A549 (cell line): ENCODE measurements at regions not wholly inside any gene's neighbourhood (a gene's known extent, or its start where the extent isn't known, plus 50 kb on each side); places are given as distances from the start of the nearest gene placed in this dataset.

Experiments
- ATAC-seq, 2 experiments: fragments of 200-7000 bp in 1 of 2; fragments of >200 bp in 1 of 2; cut with Nextera tagmentation in 1 of 2; cut with Tn5 transposase in 1 of 2; 3 replicates each; pipeline versions ENCODE4 v1.8.0 to v1.9.1; 2018 to 2020; ENCODE audit warnings: mild to moderate bottlenecking in 1 of 2, moderate library complexity in 1 of 2
- CTCF ChIA-PET: fragments of 300-600 bp; sonication (Branson Sonifier 250); formaldehyde crosslinking; extraction: SDS; loops from one replicate; lab custom pipeline; 2021; ENCODE audit warnings: antibody characterized with exemption, inconsistent platforms; lab: Yijun Ruan, JAX
- POLR2A ChIA-PET: fragments of 350-600 bp; formaldehyde crosslinking; extraction: SDS; loops from one replicate; lab custom pipeline; 2021; ENCODE audit warnings: antibody characterized with exemption, inconsistent platforms; lab: Yijun Ruan, JAX
- DNase-seq, 2 experiments: peaks; one replicate each; pipeline versions ENCODE4 v3.0.0 to v3.0.0-alpha.2; 2011 to 2016; ENCODE audit warnings: low read depth in 1 of 2, low spot score in 1 of 2
- FAIRE-seq: peaks from 2 replicates; lab custom pipeline; 2011; peaks lifted over from hg19 to GRCh38; lab: Jason Lieb, UNC
- H3K27ac ChIP-seq, 2 experiments: fragments of >200 bp; sonication (Bioruptor Twin); formaldehyde crosslinking; 3 replicates each; pipeline ENCODE4 v1.5.1; 2016 to 2017
- H3K4me1 ChIP-seq: fragments of >200 bp; sonication (Bioruptor Twin); formaldehyde crosslinking; 3 replicates; pipeline ENCODE4 v1.6.1; 2016
- H3K4me2 ChIP-seq: fragments of >200 bp; sonication (Bioruptor Twin); formaldehyde crosslinking; 3 replicates; pipeline ENCODE4 v1.6.1; 2016
- H3K4me3 ChIP-seq: fragments of >200 bp; sonication (Bioruptor Twin); formaldehyde crosslinking; 3 replicates; pipeline ENCODE4 v1.5.1; 2016
- H3K9me3 ChIP-seq: fragments of >200 bp; sonication (Bioruptor Twin); formaldehyde crosslinking; 3 replicates; pipeline ENCODE4 v1.6.1; 2016
- CBX2 ChIP-seq: fragments of 200-600 bp; sonication (generic); IDR thresholded peaks from 2 replicates; pipeline ENCODE4 v1.6.1; 2016; ENCODE audit warnings: low read depth, mild to moderate bottlenecking, borderline replicate concordance
- CEBPB ChIP-seq, 2 experiments: fragments of >200 bp in 1 of 2; sonication (Bioruptor Twin) in 1 of 2; formaldehyde crosslinking in 1 of 2; IDR thresholded peaks; 2 replicates each; pipeline ENCODE4 v1.6.1; 2012 to 2016
- CHD2 ChIP-seq: fragments of 150-350 bp; IDR thresholded peaks from 2 replicates; pipeline ENCODE4 v1.6.1; 2014; ENCODE audit warnings: low read length; ENCODE audit not compliant: partially characterized antibody
- CHD4 ChIP-seq: fragments of 200-600 bp; sonication (generic); IDR thresholded peaks from 2 replicates; pipeline ENCODE4 v1.6.1; 2016; ENCODE audit warnings: antibody characterized with exemption, mild to moderate bottlenecking, borderline replicate concordance
- ESRRA ChIP-seq: fragments of 150-350 bp; IDR thresholded peaks from 2 replicates; pipeline ENCODE4 v1.6.1; 2014; ENCODE audit warnings: mild to moderate bottlenecking, low read length, borderline replicate concordance
- FOSB ChIP-seq: fragments of 250-450 bp; sonication (Bioruptor Pico); IDR thresholded peaks from 2 replicates; pipeline ENCODE4 v1.5.0; 2020; ENCODE audit warnings: mild to moderate bottlenecking, moderate library complexity
- FOSL2 ChIP-seq, 2 experiments: fragments of 450-650 bp in 1 of 2; fragments of >200 bp in 1 of 2; sonication (Bioruptor Twin) in 1 of 2; formaldehyde crosslinking; IDR thresholded peaks; 2 replicates each; pipeline versions ENCODE4 v1.5.0 to v1.6.1; 2016 to 2020; ENCODE audit warnings: mild to moderate bottlenecking in 1 of 2, moderate library complexity in 1 of 2
- GATA3 ChIP-seq: IDR thresholded peaks from 2 replicates; pipeline ENCODE4 v1.6.1; 2012; ENCODE audit warnings: borderline replicate concordance
- HEYL ChIP-seq: fragments of 250-450 bp; sonication (Bioruptor Pico); IDR thresholded peaks from 2 replicates; pipeline ENCODE4 v1.8.0; 2021; ENCODE audit warnings: mild to moderate bottlenecking, moderate library complexity
- HOXA7 ChIP-seq: fragments of 250-450 bp; sonication (Bioruptor Pico); IDR thresholded peaks from 2 replicates; pipeline ENCODE4 v1.5.0; 2020; ENCODE audit warnings: mild to moderate bottlenecking, moderate library complexity
- HOXB5 ChIP-seq: fragments of 250-450 bp; sonication (Bioruptor Pico); IDR thresholded peaks from 2 replicates; pipeline ENCODE4 v1.5.0; 2020; ENCODE audit warnings: mild to moderate bottlenecking, moderate library complexity
- JUNB ChIP-seq: fragments of >200 bp; sonication (Bioruptor Twin); formaldehyde crosslinking; IDR thresholded peaks from 2 replicates; pipeline ENCODE4 v1.6.1; 2016
- MAFK ChIP-seq: fragments of 450-650 bp; IDR thresholded peaks from 2 replicates; pipeline ENCODE4 v1.6.1; 2014; ENCODE audit not compliant: partially characterized antibody
- MAZ ChIP-seq: fragments of 150-350 bp; IDR thresholded peaks from 2 replicates; pipeline ENCODE4 v1.6.1; 2014; ENCODE audit warnings: antibody characterized with exemption, low read depth, low read length, borderline replicate concordance
- NPAS2 ChIP-seq: fragments of 250-450 bp; sonication (Bioruptor Pico); IDR thresholded peaks from 2 replicates; pipeline ENCODE4 v1.8.0; 2022; ENCODE audit warnings: mild to moderate bottlenecking, moderate library complexity, borderline replicate concordance
- POLR2AphosphoS2 ChIP-seq: conservative IDR thresholded peaks from 2 replicates; pipeline ENCODE4 v1.6.1; 2012; ENCODE audit warnings: low read length, improper control_type of control experiment, inconsistent platforms
- RAD21 ChIP-seq, 2 experiments: fragments of >200 bp in 1 of 2; sonication (Bioruptor Twin) in 1 of 2; formaldehyde crosslinking in 1 of 2; IDR thresholded peaks in 1 of 2; conservative IDR thresholded peaks in 1 of 2; 2 replicates in 1 of 2; 3 replicates in 1 of 2; pipeline ENCODE4 v1.6.1; 2012 to 2018; ENCODE audit warnings: inconsistent platforms in 1 of 2
- TP53 ChIP-seq: fragments of 250-450 bp; sonication (Bioruptor Pico); IDR thresholded peaks from 2 replicates; pipeline ENCODE4 v1.5.0; 2021; ENCODE audit warnings: mild to moderate bottlenecking, moderate library complexity
- ZNF302 ChIP-seq: fragments of 250-450 bp; sonication (Bioruptor Pico); IDR thresholded peaks from 2 replicates; pipeline ENCODE4 v1.9.0; 2021; ENCODE audit warnings: inconsistent platforms, mild to moderate bottlenecking, moderate library complexity
- ZSCAN20 ChIP-seq: fragments of 250-450 bp; sonication (Bioruptor Pico); IDR thresholded peaks from 2 replicates; pipeline ENCODE4 v1.8.0; 2022; ENCODE audit warnings: mild to moderate bottlenecking, moderate library complexity
- WGBS: methylation state at CpG from one replicate; pipeline ENCODE4 v1.1.6; 2017; ENCODE audit errors: missing lambda C conversion rate; 5-methylcytosine and 5-hydroxymethylcytosine counted together
- TF ChIP-seq, protein P1 (sequence below): fragments of 450-650 bp; IDR thresholded peaks from 2 replicates; pipeline ENCODE4 v1.6.1; 2014; ENCODE audit warnings: antibody characterized with exemption
- TF ChIP-seq, protein P2 (sequence below): IDR thresholded peaks from 2 replicates; pipeline ENCODE4 v1.6.1; 2012; ENCODE audit warnings: low read depth, borderline replicate concordance
- TF ChIP-seq, protein P3 (sequence below): fragments of >200 bp; sonication (Bioruptor Twin); formaldehyde crosslinking; IDR thresholded peaks from 3 replicates; pipeline ENCODE4 v1.5.1; 2016

DNA sequence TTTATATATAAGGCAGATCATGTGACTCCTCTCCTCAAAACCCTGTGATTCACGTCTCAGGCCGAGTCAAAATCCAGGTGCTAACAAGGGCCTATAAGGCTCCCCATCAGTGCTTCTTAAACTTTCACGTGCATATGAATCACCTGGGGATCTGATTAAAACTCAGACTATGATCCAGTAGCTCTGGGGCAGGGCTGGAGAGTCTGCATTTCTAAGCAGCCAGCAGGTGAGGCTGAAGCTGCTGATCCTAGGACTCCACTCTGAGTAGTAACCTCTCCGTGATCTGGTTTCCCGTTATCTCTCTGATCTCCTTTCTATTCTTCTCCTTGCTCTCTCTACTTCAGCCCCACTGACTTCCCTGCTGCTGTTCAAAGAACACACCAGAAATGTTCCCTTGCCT lies 252.4 kb upstream of the RPS6KA3 start:
- ChIA-PET CTCF (interaction anchor here (2.4 kb wide), 1 partner anchor 11 kb away, joined by 11 read pairs; no protein-coding TSS in a partner anchor), POLR2A (no interaction called here)
- H3K4me3 ChIP-seq, result no peak overlapping the region
- DNase-seq (no peak), FAIRE-seq (no peak), ATAC-seq (no peak)
- H3K4me1 ChIP-seq, result peaks cover 26% of the 10 kb centered on the region
- H3K27ac ChIP-seq, result peak overlapping the region in 1 of 2 experiments; percentile 40; a peak in 1 of 6 replicates
- no peak overlapping the region for H3K4me2 ChIP-seq
- 76% methylated on average over 5 of the region's 5 CpGs for WGBS
- TF ChIP-seq HOXA7, result no peak
- no peak for TF ChIP-seq CBX2
- TF ChIP-seq, protein P1, sequence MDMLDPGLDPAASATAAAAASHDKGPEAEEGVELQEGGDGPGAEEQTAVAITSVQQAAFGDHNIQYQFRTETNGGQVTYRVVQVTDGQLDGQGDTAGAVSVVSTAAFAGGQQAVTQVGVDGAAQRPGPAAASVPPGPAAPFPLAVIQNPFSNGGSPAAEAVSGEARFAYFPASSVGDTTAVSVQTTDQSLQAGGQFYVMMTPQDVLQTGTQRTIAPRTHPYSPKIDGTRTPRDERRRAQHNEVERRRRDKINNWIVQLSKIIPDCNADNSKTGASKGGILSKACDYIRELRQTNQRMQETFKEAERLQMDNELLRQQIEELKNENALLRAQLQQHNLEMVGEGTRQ, result no peak
- TF ChIP-seq GATA3, result no peak
- TF ChIP-seq CEBPB (IDR thresholded peaks at IDR 0.05), result no peak
- TF ChIP-seq HEYL (CRISPR knock-in tag), result no peak
- TF ChIP-seq, protein P2, sequence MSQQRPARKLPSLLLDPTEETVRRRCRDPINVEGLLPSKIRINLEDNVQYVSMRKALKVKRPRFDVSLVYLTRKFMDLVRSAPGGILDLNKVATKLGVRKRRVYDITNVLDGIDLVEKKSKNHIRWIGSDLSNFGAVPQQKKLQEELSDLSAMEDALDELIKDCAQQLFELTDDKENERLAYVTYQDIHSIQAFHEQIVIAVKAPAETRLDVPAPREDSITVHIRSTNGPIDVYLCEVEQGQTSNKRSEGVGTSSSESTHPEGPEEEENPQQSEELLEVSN, result no peak
- no peak for TF ChIP-seq ZNF302
- no peak for TF ChIP-seq CHD4
- no peak for TF ChIP-seq FOSB (CRISPR knock-in tag)
- TF ChIP-seq POLR2AphosphoS2, result no peak
- no peak for TF ChIP-seq MAZ
- no peak for TF ChIP-seq NPAS2 (CRISPR knock-in tag)
- no peak for TF ChIP-seq ZSCAN20
- TF ChIP-seq ESRRA, result no peak
- H3K9me3 ChIP-seq, result peaks cover 6% of the 10 kb centered on the region; the same call in 2 of the 3 replicates

DNA sequence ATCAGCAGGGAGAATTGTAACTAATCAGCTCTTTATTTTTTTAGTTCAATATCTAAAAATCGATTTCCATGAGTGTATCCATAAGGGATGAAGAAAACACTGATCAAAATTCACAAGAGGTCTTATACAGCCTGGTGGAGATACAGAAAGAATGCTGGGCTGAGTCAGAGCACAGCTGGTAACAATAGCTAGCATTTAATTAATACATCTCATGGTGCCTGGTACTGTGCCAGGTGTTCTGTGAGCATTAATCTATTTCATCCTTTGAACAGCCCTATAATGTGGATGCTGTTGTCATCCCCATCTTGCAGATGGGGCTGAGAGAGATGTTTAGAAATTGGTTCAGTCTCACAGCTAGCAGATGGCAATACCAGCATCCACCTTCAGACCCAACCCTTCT lies 250.9 kb upstream of the RPS6KA3 start:
- POLR2A ChIA-PET, result no interaction called here
- Histone ChIP-seq H3K4me3 (no peak overlapping the region), H3K27ac (peak overlapping the region in 1 of 2 experiments; percentile 49; a peak in 1 of 6 replicates), H3K9me3 (peaks cover 6% of the 10 kb centered on the region; the same call in 2 of the 3 replicates), H3K4me1 (peaks cover 32% of the 10 kb centered on the region), H3K4me2 (no peak overlapping the region)
- CTCF ChIA-PET, result interaction anchor here (2.8 kb wide), 1 partner anchor 11 kb away, joined by 20 read pairs; no protein-coding TSS in a partner anchor
- DNase-seq (no peak), ATAC-seq (no peak), FAIRE-seq (no peak)
- TF ChIP-seq CHD2 (no peak), HOXB5 (no peak), TP53 (no peak)
- TF ChIP-seq, protein P3, sequence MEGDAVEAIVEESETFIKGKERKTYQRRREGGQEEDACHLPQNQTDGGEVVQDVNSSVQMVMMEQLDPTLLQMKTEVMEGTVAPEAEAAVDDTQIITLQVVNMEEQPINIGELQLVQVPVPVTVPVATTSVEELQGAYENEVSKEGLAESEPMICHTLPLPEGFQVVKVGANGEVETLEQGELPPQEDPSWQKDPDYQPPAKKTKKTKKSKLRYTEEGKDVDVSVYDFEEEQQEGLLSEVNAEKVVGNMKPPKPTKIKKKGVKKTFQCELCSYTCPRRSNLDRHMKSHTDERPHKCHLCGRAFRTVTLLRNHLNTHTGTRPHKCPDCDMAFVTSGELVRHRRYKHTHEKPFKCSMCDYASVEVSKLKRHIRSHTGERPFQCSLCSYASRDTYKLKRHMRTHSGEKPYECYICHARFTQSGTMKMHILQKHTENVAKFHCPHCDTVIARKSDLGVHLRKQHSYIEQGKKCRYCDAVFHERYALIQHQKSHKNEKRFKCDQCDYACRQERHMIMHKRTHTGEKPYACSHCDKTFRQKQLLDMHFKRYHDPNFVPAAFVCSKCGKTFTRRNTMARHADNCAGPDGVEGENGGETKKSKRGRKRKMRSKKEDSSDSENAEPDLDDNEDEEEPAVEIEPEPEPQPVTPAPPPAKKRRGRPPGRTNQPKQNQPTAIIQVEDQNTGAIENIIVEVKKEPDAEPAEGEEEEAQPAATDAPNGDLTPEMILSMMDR, result no peak
- WGBS, result 24% methylated on average over 1 of the region's 1 CpG

DNA sequence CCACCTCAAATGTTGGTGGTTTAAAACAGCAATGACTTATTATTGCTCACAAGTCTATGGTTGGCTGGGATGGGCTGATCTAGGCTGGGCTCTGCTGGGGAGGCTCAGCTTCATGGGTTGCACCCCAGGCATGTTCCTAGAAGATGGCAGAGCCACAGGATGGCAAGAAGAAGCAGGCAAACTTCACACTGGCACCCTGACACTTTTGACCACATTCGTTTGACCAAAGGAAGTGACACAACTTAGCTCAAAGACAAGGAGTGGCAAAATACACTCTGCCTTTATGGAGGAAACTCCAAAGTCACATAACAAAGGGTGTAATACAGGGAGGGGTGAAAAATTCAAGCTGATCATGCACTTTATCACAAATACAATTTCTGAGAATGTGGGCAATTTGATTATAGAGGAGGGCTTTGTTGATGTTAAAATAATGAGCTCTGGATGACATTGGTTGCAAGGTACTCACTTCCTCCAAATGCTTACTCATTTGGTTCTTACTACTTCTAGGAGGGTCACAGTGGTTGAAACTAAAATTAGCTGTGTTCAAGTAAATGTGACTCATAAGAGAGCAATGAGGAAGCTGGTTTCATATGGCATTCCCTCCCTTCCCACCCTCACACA lies 249.2 kb upstream of the RPS6KA3 start:
- peak; percentile 22 to 85 for DNase-seq
- Histone ChIP-seq H3K4me3 (no peak overlapping the region), H3K9me3 (peaks cover 6% of the 10 kb centered on the region; the same call in 2 of the 3 replicates), H3K27ac (peak overlapping the region; percentile 65 to 84), H3K4me2 (peak overlapping the region; percentile 47), H3K4me1 (peaks cover 29% of the 10 kb centered on the region)
- 0% methylated on average over 1 of the region's 1 CpG for WGBS
- CTCF ChIA-PET, result interaction anchor here (0.6 to 2.8 kb wide), 4 partner anchors 13 to 1470 kb away, joined by 3 to 20 read pairs (median 4); no protein-coding TSS in a partner anchor
- TF ChIP-seq FOSL2 (IDR thresholded peaks at IDR 0.05), result peak; percentile 62; the same call in 1 of the 2 replicates
- TF ChIP-seq FOSL2 (CRISPR knock-in tag; IDR thresholded peaks at IDR 0.05), result peak; percentile 76
- peak; percentile 65 for TF ChIP-seq JUNB
- TF ChIP-seq RAD21 (conservative IDR thresholded peaks at IDR 0.05 in 1 of 2, IDR thresholded peaks at IDR 0.05 in 1 of 2), result no peak
- peak; percentile 94 for TF ChIP-seq MAFK
- ATAC-seq, result peak; percentile 87 to 90
- FAIRE-seq, result peak; percentile 98
- POLR2A ChIA-PET, result interaction anchor here (0.6 to 1.5 kb wide), 3 partner anchors 9 to 261 kb away, joined by 3 to 8 read pairs (median 3); no protein-coding TSS in a partner anchor
